Sigmoid colon (tissue), 6 donors: ENCODE measurements at regions not wholly inside any gene's neighbourhood (a gene's known extent, or its start where the extent isn't known, plus 50 kb on each side); places are given as distances from the start of the nearest gene placed in this dataset.

Experiments used
- DNase-seq: peaks from one replicate; pipeline ENCODE4 v3.0.0-alpha.2; 2019
- H3K27ac ChIP-seq, 4 donors: fragments of 200-600 bp; sonication (generic); one replicate each; pipeline ENCODE4 v1.5.1; 2016 to 2019; ENCODE audit warnings: mild to moderate bottlenecking in 1 of 4
- H3K27me3 ChIP-seq, 3 donors: fragments of 200-600 bp; sonication (generic); one replicate each; pipeline ENCODE4 v1.5.1; 2019; ENCODE audit warnings: mild to moderate bottlenecking in 1 of 3
- H3K36me3 ChIP-seq, 4 donors: fragments of 200-600 bp; sonication (generic); one replicate each; pipeline ENCODE4 v1.5.1; 2016 to 2019
- H3K4me1 ChIP-seq, 4 donors: fragments of 200-600 bp; sonication (generic); one replicate each; pipeline ENCODE4 v1.5.1; 2017 to 2019
- H3K4me3 ChIP-seq, 4 donors: fragments of 200-600 bp; sonication (generic); one replicate each; pipeline ENCODE4 v1.5.1; 2017 to 2019; ENCODE audit warnings: mild to moderate bottlenecking in 2 of 4, moderate library complexity in 1 of 4
- H3K9me3 ChIP-seq, 4 donors: fragments of 200-600 bp in 3 of 4; sonication (generic) in 3 of 4; one replicate each; pipeline versions ENCODE4 v1.5.1 to v1.6.1; 2013 to 2019
- CTCF ChIP-seq, 4 experiments: fragments of 450-650 bp in 3 of 4; fragments of 200-600 bp in 1 of 4; IDR thresholded peaks; one replicate each; pipeline ENCODE4 v1.5.1; 2016 to 2019; ENCODE audit warnings: antibody characterized with exemption in 4 of 4, mild to moderate bottlenecking in 3 of 4, moderate library complexity in 2 of 4
- EP300 ChIP-seq, 4 donors: sonication (generic); formaldehyde crosslinking; IDR thresholded peaks; one replicate each; pipeline ENCODE4 v1.6.1; 2017; ENCODE audit warnings: antibody characterized with exemption in 4 of 4
- POLR2A ChIP-seq, 2 donors: fragments of 450-650 bp; IDR thresholded peaks; one replicate each; pipeline ENCODE4 v1.6.1; 2016; ENCODE audit warnings: antibody characterized with exemption in 2 of 2, mild to moderate bottlenecking in 2 of 2, moderate library complexity in 2 of 2
- POLR2AphosphoS5 ChIP-seq, 4 donors: sonication (generic); formaldehyde crosslinking; IDR thresholded peaks; one replicate each; pipeline ENCODE4 v1.6.1; 2017; ENCODE audit warnings: antibody characterized with exemption in 4 of 4
- WGBS, 2 donors: extraction: QIAGEN DNeasy Blood & Tissue Kit; methylation state at CpG; one replicate each; pipeline ENCODE4 v1.1.7; 2013; 5-methylcytosine and 5-hydroxymethylcytosine counted together
- intact Hi-C: fragments of 100-400 bp; cut with DNase I; formaldehyde crosslinking; loops from one replicate; pipeline ENCODE4 v1.15.1; 2023
- donor health status: healthy with polysubstance abuse.
- donor health status: healthy.

GRCh38 chr11:29312812-29313211 is 704.0 kb downstream of the KCNA4 start:
- Histone ChIP-seq H3K4me3 (no peak overlapping the region), H3K27me3 (no peaks in the 10 kb centered on the region), H3K27ac (no peak overlapping the region), H3K9me3 (no peaks in the 10 kb centered on the region), H3K4me1 (peaks cover 0 to 14% (median 3%) of the 10 kb centered on the region in 4 donors), H3K36me3 (no peaks in the 10 kb centered on the region)
- no peak for DNase-seq
- TF ChIP-seq POLR2A (IDR thresholded peaks at IDR 0.05) (no peak), POLR2AphosphoS5 (IDR thresholded peaks at IDR 0.05) (no peak), EP300 (IDR thresholded peaks at IDR 0.05) (no peak), CTCF (IDR thresholded peaks at IDR 0.05) (no peak)
- intact Hi-C loops, result no loop called here

- no peaks in the 10 kb centered on the region for H3K9me3 ChIP-seq
- TF ChIP-seq POLR2A (IDR thresholded peaks at IDR 0.05), result no peak
- TF ChIP-seq EP300 (IDR thresholded peaks at IDR 0.05), result no peak
- TF ChIP-seq POLR2AphosphoS5 (IDR thresholded peaks at IDR 0.05), result no peak
- TF ChIP-seq CTCF (IDR thresholded peaks at IDR 0.05), result no peak
- WGBS, 2 donors, result 63 to 66% methylated on average over 3 of the region's 3 CpGs
- H3K27ac ChIP-seq, result peak overlapping the region in 1 of 4 donors; percentile 15
- H3K27me3 ChIP-seq, result no peaks in the 10 kb centered on the region
- no peak overlapping the region for H3K4me3 ChIP-seq
- no peaks in the 10 kb centered on the region for H3K36me3 ChIP-seq
- intact Hi-C loops, result no loop called here
- peaks cover 0 to 22% (median 6%) of the 10 kb centered on the region in 4 donors for H3K4me1 ChIP-seq
- DNase-seq, result no peak
These were observed 706.0 kb downstream of the KCNA4 start for GRCh38 chr11:29310725-29311342.

GRCh38 chr11:29309992-29310391 is 706.8 kb downstream of the KCNA4 start:
- Histone ChIP-seq H3K4me1 (peaks cover 0 to 22% (median 6%) of the 10 kb centered on the region in 4 donors), H3K36me3 (no peaks in the 10 kb centered on the region), H3K27ac (peak overlapping the region in 1 of 4 donors; percentile 38), H3K4me3 (no peak overlapping the region), H3K27me3 (no peaks in the 10 kb centered on the region), H3K9me3 (no peaks in the 10 kb centered on the region)
- intact Hi-C loops, result no loop called here
- TF ChIP-seq EP300 (IDR thresholded peaks at IDR 0.05), result no peak
- no peak for TF ChIP-seq POLR2A (IDR thresholded peaks at IDR 0.05)
- TF ChIP-seq CTCF (IDR thresholded peaks at IDR 0.05), result no peak
- no peak for TF ChIP-seq POLR2AphosphoS5 (IDR thresholded peaks at IDR 0.05)
- DNase-seq, result no peak
- WGBS, 2 donors, result 64 to 76% methylated on average over 1 of the region's 1 CpG

- no peak overlapping the region for H3K27ac ChIP-seq
- intact Hi-C loops, result no loop called here
- no peaks in the 10 kb centered on the region for H3K9me3 ChIP-seq
These were observed 710.3 kb downstream of the KCNA4 start for GRCh38 chr11:29306527-29306926.

More at GRCh38 chr11:29306527-29306926, 710.3 kb downstream of the KCNA4 start:
- no peak for TF ChIP-seq EP300 (IDR thresholded peaks at IDR 0.05)
- no peak for TF ChIP-seq POLR2AphosphoS5 (IDR thresholded peaks at IDR 0.05)
- TF ChIP-seq POLR2A (IDR thresholded peaks at IDR 0.05), result no peak
- no peak for TF ChIP-seq CTCF (IDR thresholded peaks at IDR 0.05)
- Histone ChIP-seq H3K4me3 (no peak overlapping the region), H3K4me1 (peaks cover 0 to 22% (median 6%) of the 10 kb centered on the region in 4 donors), H3K36me3 (no peaks in the 10 kb centered on the region), H3K27me3 (no peaks in the 10 kb centered on the region)
- DNase-seq, result no peak
- 87 to 89% methylated on average over 1 of the region's 1 CpG for WGBS, 2 donors
